ENCODE measurements at regions not wholly inside any gene's neighbourhood (a gene's known extent, or its start where the extent isn't known, plus 50 kb on each side); places are given as distances from the start of the nearest gene placed in this dataset.
"Not testable (repeated sequence)": the region's sequence is repeated elsewhere in the genome, so short reads cannot be mapped to it uniquely, and the experiment has no call there.

- not testable (repeated sequence) for TF ChIP-seq CTCF (IDR thresholded peaks at IDR 0.05; ENCODE audit: insufficient read depth, low read length, poor library complexity, severe bottlenecking); EZH2phosphoT487 (conservative IDR thresholded peaks at IDR 0.05; ENCODE audit: low read length)
Observed at GRCh38 chr13:107596306-107596705, 619.0 kb downstream of the LIG4 start.

Data from SU-DHL-6 (cell line).